Ovary (tissue), 7 donors: ENCODE measurements at regions not wholly inside any gene's neighbourhood (a gene's known extent, or its start where the extent isn't known, plus 50 kb on each side); places are given as distances from the start of the nearest gene placed in this dataset.

Source experiments
- DNase-seq, 5 donors: peaks; one replicate each; pipeline ENCODE4 v3.0.0-alpha.2; 2019 to 2020
- H3K27ac ChIP-seq, 2 donors: fragments of 200-600 bp; one replicate each; pipeline versions ENCODE4 v1.5.1 to v1.8.0; 2019 to 2022
- H3K27me3 ChIP-seq: fragments of 200-600 bp; one replicate; pipeline ENCODE4 v1.8.0; 2022
- H3K36me3 ChIP-seq: fragments of 200-600 bp; sonication (generic); one replicate; pipeline ENCODE4 v1.5.1; 2019
- H3K4me1 ChIP-seq: one replicate; pipeline ENCODE4 v1.8.1; 2013; ENCODE audit warnings: mild to moderate bottlenecking, moderate library complexity; ENCODE audit not compliant: insufficient read depth
- H3K4me3 ChIP-seq: fragments of 200-600 bp; sonication (generic); one replicate; pipeline ENCODE4 v1.5.1; 2017
- H3K9me3 ChIP-seq, 2 donors: fragments of 200-600 bp in 1 of 2; sonication (generic) in 1 of 2; one replicate each; pipeline versions ENCODE4 v1.5.1 to v1.8.1; 2013 to 2019; ENCODE audit warnings: mild to moderate bottlenecking in 1 of 2, moderate library complexity in 1 of 2
- CTCF ChIP-seq, 3 donors: fragments of 450-650 bp in 2 of 3; fragments of 200-600 bp in 1 of 3; IDR thresholded peaks; one replicate each; pipeline versions ENCODE4 v1.5.1 to v1.8.0; 2016 to 2022; ENCODE audit warnings: antibody characterized with exemption in 3 of 3, mild to moderate bottlenecking in 1 of 3
- EP300 ChIP-seq: sonication (generic); formaldehyde crosslinking; IDR thresholded peaks from one replicate; pipeline ENCODE4 v1.6.1; 2017; ENCODE audit warnings: antibody characterized with exemption
- POLR2A ChIP-seq: fragments of 450-650 bp; IDR thresholded peaks from one replicate; pipeline ENCODE4 v1.6.1; 2017; ENCODE audit warnings: antibody characterized with exemption, mild to moderate bottlenecking, moderate library complexity
- WGBS, 3 donors: extraction: QIAGEN DNeasy Blood & Tissue Kit in 1 of 3; methylation state at CpG; one replicate each; pipeline versions ENCODE4 v1.1.5 to v1.1.7; 2013 to 2017; 5-methylcytosine and 5-hydroxymethylcytosine counted together
- intact Hi-C, 4 donors: fragments of 100-400 bp; cut with DNase I; formaldehyde crosslinking; loops; one replicate each; pipeline versions ENCODE4 v1.11.0 to v1.15.1; 2022 to 2023
- donor health status: DM: no; HTN: no; CAD: no; lungs with moderate emphysema.
- donor health status: DM: no; HTN: no; CAD: no.
- donor health status: Bipolar disorder and iron deficiency.
- donor health status: DM: no; HTN: no; CAD: no.
- donor health status: DM: yes; HTN: yes; CAD: no.

GRCh38 chr1:117271129-117271528 lies 60.4 kb upstream of the VTCN1 start:
- no peak for DNase-seq
- H3K27ac ChIP-seq = no peak overlapping the region
- no peaks in the 10 kb centered on the region for H3K27me3 ChIP-seq
- no peaks in the 10 kb centered on the region for H3K9me3 ChIP-seq
- H3K4me1 ChIP-seq = no peaks in the 10 kb centered on the region
- TF ChIP-seq EP300 (no peak), POLR2A (no peak), CTCF (IDR thresholded peaks at IDR 0.05) (no peak)
- no peak overlapping the region for H3K4me3 ChIP-seq
- WGBS, 3 donors = 80 to 87% (median 86%) methylated on average over 5 of the region's 5 CpGs
- no peaks in the 10 kb centered on the region for H3K36me3 ChIP-seq
- intact Hi-C loops = no loop called here

GRCh38 chr1:117270679-117271078 lies 60.0 kb upstream of the VTCN1 start:
- TF ChIP-seq EP300 (no peak), POLR2A (no peak), CTCF (IDR thresholded peaks at IDR 0.05) (no peak)
- no peaks in the 10 kb centered on the region for H3K36me3 ChIP-seq
- no peaks in the 10 kb centered on the region for H3K4me1 ChIP-seq
- H3K4me3 ChIP-seq = no peak overlapping the region
- no peak for DNase-seq
- no peaks in the 10 kb centered on the region for H3K9me3 ChIP-seq
- intact Hi-C loops = no loop called here
- H3K27ac ChIP-seq = no peak overlapping the region
- H3K27me3 ChIP-seq = no peaks in the 10 kb centered on the region

- Histone ChIP-seq H3K4me1 (no peaks in the 10 kb centered on the region), H3K27ac (no peak overlapping the region), H3K36me3 (no peaks in the 10 kb centered on the region), H3K4me3 (no peak overlapping the region), H3K9me3 (no peaks in the 10 kb centered on the region), H3K27me3 (no peaks in the 10 kb centered on the region)
- 71 to 84% (median 76%) methylated on average over 11 of the region's 11 CpGs for WGBS, 3 donors
- no peak for DNase-seq
- no peak for TF ChIP-seq POLR2A
- TF ChIP-seq EP300 = no peak
- no peak for TF ChIP-seq CTCF (IDR thresholded peaks at IDR 0.05)
- intact Hi-C loops = no loop called here
Observed at GRCh38 chr1:117268535-117269455, 58.1 kb upstream of the VTCN1 start.

GRCh38 chr1:117267232-117267774 lies 56.6 kb upstream of the VTCN1 start:
- Histone ChIP-seq H3K27ac (no peak overlapping the region), H3K4me1 (no peaks in the 10 kb centered on the region), H3K9me3 (no peaks in the 10 kb centered on the region), H3K36me3 (no peaks in the 10 kb centered on the region), H3K27me3 (no peaks in the 10 kb centered on the region), H3K4me3 (no peak overlapping the region)
- no peak for DNase-seq
- no peak for TF ChIP-seq CTCF (IDR thresholded peaks at IDR 0.05)
- TF ChIP-seq POLR2A = no peak
- TF ChIP-seq EP300 = no peak
- 51 to 73% (median 62%) methylated on average over 3 of the region's 3 CpGs for WGBS, 3 donors
- intact Hi-C loops = no loop called here
